Muscle of arm (tissue), 1 donor: ENCODE measurements at regions not wholly inside any gene's neighbourhood (a gene's known extent, or its start where the extent isn't known, plus 50 kb on each side); places are given as distances from the start of the nearest gene placed in this dataset.
"Not testable (repeated sequence)": the region's sequence is repeated elsewhere in the genome, so short reads cannot be mapped to it uniquely, and the experiment has no call there.

Experiments used
- DNase-seq: peaks from one replicate; pipeline ENCODE4 v3.0.0-alpha.2; 2013

- no peak for DNase-seq
These were observed 299.2 kb upstream of the RBMS1 start for GRCh38 chr2:160792837-160793236.

- DNase-seq = no peak
These were observed 301.3 kb upstream of the RBMS1 start for GRCh38 chr2:160794926-160795325.

DNA sequence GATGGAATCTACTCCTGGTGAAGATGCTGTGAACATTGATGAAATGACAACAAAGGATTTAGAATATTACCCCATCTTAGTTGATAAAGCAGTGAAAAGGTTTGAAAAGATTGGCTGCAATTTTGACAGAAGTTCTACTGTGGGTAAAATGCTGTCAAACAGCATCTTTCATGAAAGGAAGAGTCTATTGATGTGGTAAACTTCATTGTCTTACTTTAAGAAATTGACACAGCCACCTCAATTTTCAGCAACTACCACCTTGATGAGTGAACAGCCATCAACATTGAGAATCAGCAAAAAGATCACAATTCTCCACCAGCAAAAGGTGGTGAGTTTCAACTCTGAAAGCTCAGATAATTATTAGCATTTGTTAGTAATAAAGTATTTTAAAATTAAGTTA, 310.3 kb upstream of the RBMS1 start:
- DNase-seq = no peak

DNA sequence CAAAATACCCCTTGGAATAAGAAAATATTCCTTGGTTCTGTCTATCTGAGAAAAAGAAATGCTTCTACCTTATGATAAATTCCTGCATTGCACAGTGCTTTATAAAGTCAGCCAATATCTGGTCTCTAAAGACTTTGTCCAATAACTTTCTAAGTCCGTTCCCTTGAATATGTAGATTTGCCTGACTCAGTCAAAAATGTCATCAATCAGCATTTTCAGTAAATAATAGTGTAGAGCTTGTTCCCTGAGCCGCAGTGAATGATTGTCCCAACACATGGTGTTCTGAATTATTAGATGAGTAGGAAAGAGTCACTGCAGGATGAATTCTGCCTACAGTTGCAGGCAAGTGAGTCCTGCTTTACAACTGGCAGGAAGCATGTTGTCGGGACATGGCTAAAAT, 316.8 kb upstream of the RBMS1 start:
- DNase-seq = no peak

DNA sequence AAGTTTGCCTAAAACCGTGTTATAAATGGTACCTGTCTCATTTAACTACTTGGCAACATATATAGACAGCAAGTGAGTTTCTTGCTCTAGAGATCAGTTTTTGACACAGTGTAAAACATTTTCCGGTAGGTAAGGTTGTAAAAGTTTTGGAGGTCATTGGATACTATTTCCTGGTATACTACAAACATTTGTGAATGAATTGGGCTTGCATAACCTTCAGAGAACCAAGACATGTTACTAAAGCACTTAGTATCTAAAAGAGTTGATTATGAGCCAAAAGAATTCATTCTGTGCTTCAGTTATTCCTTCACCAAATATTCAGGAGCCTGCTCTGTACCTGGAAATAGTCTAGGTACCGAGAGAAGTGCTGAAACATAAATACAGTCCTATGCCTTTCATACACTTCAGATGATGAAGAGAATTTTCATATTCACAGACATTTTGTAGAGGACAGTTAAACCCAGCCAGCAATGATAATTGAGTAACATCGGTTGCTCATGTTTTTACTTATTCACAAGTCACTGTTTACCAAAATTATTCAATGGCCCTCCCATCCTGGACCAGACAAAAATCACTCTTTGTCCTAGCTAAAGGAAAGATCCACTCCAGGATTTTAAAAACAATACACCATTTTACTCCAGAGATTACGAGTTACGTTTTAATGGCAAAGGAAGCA, 319.4 kb upstream of the RBMS1 start:
- no peak for DNase-seq

DNA sequence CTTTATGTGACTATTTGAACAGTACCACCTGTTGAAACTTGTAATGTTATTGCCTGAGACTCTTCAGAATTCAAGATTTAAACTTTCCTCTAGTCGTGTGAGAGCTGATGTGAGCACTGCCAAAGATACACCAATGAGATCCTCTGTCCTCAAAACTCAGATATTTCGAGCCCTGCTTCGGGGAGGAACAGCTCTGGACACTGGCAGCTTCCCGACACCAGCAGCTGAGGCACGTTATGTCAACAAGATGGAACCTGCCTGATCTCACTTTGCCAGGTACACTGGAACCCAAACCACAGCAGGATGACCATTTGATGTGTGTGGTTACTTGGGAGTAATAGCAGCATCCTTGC, 319.9 kb upstream of the RBMS1 start:
- no peak for DNase-seq

DNA sequence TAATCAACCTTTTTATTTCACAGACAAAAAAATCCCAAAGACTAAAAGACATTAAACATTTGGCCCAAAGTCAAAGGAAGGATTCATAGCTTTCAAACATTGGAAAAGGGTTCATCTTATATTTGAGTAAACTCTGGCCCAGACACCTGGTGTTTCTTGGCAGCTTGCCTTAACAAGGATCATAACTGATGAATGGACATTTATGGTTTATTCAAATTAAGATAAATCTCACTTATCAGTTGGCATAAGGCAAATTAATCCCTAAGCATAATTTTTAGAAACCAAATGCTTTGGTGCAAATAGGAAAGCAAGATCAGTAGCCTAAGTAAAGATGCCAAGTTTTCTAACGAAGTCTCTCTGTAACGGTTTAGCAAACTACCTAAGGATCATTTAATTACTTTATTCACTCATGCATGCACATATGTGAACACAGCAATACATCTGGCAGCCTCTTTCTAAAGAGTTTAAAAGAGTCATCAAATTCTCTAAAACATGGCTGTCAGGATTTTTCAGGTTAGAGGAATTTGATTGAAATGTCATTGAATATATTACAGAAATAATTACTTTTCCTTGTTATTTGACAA, 323.4 kb upstream of the RBMS1 start:
- DNase-seq = no peak

- DNase-seq = no peak
These were observed 327.1 kb upstream of the RBMS1 start for GRCh38 chr2:160820691-160821090.

DNA sequence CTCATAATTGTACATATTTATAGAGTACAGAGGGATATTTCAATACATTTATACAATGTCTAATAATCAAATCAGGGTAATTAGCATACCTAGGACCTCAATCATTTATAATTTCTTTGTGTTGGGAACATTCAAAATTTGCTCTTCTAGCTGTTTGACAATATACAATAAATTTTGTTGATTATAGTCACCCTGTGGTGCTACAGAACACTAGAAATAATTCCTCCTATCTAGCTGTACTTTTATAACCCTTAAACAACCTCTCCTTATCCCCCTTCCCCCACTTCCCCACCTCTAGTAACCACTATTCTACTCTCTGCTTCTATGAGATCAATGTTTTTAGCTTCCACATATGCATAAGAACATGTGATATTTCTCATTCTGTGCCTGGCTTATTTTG, 328.4 kb upstream of the RBMS1 start:
- no peak for DNase-seq

DNA sequence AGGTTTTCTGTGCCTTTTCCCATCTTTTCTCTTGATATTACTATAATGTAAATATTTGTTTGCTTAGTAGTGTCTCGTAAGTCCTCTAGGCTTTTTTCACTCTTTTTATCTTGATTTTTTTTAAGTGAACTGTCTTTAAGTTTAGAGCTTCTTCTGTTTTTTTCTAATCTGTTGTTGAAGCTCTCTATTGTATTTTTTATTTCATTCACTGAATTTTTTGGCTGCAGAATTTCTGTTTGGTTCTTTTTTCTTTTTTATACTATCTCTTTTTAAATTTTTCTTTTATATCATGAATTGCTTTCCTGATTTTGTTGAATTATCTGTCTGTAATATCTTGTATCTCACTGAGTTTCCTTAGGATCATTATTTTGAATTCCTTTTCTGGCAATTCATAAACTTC, 331.8 kb upstream of the RBMS1 start:
- DNase-seq = no peak

- no peak for DNase-seq
These were observed 332.9 kb upstream of the RBMS1 start for GRCh38 chr2:160826496-160826895.

DNA sequence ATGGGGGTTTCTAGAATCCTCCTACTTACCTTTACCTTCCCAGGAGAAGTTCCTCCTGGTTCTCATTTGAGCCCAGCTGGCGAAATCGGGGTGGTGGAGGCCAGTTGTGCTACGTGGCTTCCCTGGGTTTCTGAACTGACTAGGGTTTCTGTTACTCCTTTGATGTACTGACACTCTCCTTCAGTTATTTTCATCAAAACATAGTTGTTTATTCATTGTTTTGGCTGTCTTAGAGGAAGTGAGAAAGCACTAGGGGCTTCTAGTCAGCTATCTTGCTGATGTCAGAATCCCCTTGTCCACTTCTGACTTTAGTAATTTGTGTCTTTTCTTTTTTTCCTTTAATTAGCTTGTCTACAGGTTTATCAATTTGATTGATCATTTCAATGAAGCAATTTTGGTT, 332.2 kb upstream of the TANK start:
- DNase-seq = no peak

DNA sequence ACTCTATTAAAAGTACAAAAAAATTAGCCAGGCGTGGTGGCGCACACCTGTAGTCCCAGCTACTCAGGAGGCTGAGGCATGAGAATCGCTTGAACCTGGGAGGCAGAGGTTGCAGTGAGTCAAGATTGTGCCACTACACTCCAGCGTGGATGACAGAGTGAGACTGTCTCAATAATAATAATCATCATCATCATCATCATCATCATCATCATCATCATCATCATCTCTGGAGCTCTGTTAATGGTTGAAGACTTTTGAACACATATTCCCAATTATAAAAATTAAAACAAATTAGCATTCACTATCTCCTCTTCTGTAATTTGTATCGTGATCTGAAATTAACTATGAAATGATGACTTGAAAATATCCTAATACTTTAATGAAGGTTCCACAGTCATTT, 327.8 kb upstream of the TANK start:
- DNase-seq = not testable (repeated sequence)

DNA sequence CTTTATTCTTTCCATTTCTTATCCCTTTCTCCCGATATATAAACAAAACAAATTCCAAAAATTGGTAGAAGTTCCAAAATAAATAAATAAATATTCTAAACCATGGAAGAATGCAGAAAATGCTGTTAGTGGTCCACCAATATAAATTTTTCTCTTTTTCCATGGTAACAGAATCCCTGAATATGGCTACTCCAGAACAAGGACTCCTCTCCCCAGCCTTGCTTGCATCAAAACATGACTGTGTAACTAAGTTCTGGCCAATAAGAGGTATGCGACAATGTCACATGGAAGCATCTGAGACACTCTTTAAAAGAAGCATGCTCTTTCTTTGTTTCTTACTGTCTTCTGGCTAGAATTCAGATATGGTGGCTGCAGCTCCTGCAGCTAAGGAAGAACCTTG, 325.1 kb upstream of the TANK start:
- DNase-seq = no peak

DNA sequence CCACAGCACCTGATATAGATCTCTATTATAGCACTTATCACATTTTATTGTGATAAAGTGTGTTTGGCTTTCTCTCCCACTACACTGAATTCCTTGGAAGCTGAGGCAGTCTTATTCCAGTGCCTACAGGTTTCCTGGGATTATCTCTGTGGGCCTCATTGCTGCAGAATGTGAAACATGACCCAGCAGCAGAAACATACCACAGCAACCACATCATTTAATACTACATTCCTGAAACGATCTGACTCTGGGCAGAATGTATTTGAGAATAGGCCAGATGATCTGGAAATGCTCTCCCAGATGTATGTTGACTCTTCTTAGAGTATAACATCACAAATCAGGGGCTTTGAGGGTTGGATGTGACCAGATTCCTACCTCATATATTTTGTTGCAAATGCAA, 323.5 kb upstream of the TANK start:
- DNase-seq = peak; percentile 15

DNA sequence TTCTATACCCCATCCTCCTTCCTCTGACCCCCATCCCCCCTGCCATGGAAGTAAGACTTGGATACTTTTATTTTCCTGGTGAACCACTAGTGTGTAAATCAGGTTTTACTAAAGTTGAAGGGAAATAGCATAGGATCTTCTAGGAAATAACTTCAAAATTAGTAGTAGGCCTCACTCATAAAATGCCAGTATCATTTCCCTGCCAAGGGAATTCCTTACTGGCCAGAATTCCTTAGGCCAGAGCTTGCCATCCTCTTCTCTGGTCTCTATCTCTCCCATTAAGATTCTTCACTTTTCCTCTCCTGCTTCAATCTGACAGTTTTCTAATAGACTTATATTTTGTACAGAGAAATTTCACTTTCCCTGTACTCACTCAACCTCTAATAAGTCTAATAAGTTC, 322.8 kb upstream of the TANK start:
- DNase-seq = no peak

GRCh38 chr2:160838147-160838546, 322.1 kb upstream of the TANK start:
- DNase-seq = no peak

DNA sequence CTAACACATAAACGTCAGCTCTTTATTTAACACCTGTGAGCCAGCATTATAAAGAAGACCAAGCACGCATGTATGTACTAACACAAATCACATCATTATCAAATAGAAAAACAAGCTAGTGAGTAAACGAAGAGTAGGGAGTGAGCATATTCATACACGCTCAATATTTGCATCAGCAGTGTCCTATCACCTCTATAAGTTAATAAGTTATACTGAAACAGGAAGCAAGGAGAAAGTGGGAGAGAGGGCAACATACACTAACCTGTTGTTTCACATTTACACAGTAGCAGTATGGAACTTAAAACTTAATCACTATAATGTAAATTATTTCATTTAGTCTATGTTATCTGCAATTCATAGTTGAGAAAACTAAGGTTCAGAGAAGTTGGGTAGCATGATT, 321.5 kb upstream of the TANK start:
- DNase-seq = no peak

DNA sequence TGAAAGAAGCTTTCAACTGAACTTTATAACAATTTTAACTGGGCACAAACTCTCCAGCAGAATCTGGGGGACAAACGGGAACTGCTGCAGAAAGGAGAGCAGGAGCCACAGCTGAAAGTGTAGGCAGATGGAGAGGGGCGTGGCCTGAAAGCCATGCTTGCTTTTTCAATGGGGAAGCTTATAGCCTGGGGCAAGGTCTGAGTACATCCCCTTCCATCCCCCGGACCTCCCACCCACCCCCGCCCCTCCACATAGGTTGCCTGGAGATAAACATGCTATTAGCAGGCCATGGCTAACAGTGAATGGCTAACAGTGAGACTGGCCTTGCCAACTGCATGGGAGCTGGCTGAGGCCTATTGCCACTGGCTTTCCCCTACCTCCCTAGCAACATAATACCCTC, 317.9 kb upstream of the TANK start:
- DNase-seq = no peak

- no peak for DNase-seq
These were observed 301.1 kb upstream of the TANK start for GRCh38 chr2:160859096-160859495.

DNA sequence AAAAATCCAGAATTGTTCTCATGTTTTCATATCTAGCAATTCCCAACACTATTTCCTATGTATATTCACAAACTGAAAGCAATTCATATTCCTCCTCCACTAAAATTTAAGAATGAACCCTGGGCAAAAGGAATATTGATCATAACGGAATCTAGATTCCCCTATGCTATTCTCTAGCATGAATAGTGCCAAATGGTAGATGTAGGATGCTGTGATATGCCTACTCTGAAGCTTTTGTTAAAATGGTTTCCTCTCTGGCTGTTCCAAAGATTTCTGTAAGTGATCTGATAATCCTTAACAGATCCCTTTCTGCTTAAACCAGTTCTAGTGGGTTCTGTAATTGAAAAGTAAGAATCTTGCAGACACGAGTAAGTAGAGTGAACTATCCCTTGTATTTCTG, 298.0 kb upstream of the TANK start:
- DNase-seq = no peak

DNA sequence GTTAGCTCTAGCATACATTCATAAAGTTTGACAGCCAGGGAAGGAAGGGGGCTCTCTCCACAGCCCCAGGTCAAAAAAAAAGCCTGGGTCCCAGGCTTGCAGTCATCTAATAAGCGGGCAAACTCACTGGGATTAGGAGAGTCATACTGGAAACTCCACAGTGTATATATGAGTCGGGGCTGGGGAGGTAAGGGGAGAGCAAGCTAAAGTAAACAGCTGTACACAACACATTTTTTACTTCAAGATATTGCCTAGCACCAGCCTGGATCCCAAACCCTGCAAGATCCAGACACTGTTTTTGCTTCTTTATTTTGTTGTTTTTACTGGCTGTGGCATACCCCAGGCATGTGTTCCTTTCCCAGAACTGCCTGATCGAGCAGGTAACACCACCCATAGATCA, 291.3 kb upstream of the TANK start:
- DNase-seq = no peak

DNA sequence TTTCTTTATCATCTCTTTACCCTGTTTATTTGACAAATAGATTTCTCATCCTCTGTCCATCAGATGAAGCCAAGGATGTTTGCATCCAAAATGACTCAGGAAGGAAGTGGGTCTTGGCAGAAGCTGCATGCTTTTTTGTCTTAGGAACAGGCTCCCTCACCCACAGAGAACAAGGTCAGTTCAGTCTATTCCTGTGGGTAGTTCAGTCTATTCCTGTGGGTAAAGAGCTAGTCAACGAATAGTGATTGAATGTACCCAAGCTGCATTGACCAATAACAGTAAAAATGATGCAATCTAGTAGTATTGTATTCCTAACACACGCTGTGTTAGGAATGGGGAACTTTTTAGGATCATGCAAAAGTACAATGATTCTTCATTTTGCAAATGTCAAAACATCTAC, 290.8 kb upstream of the TANK start:
- peak; percentile 21 for DNase-seq

DNA sequence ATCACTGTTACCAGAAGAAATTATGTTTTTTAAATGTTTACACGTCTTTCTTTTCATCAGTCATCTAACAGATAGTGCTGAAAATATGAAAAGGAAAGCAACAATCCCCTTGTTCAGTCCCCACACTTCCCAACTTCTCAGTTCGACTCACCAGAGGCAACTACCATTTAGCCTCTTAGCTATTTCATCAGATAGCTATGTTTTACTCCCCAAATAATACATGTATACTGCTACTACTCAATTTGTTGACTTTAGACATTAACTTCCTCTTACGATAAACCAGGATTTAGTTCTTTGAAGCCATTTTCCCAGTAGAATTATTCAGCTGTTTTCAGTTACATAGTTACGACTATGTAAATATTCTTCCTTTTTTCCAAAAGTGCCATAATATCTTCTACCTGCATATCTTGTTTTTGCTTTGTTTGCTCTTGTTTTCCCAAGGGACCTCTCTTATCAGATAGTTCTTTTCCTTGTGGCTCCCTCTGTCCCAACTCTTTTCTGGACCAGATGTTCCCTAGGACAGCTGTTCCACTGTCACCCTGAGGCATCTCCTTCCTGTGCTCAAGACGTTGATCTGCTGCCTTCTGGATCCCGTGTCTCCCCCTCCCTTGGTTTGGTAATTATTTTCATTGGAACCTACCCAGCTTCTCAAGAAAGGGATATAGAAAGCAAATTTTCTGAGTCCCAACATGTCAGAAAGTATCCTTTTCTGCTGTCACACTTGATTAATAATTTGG, 289.3 kb upstream of the TANK start:
- peak; percentile 23 for DNase-seq
